Mammary epithelial cell (primary cell): ENCODE measurements at regions not wholly inside any gene's neighbourhood (a gene's known extent, or its start where the extent isn't known, plus 50 kb on each side); places are given as distances from the start of the nearest gene placed in this dataset.

ENCODE experiments used
- CTCF ChIP-seq, 2 donors: IDR thresholded peaks in 1 of 2; conservative IDR thresholded peaks in 1 of 2; 2 replicates each; pipeline ENCODE4 v1.5.1; 2011 to 2012; ENCODE audit warnings: inconsistent platforms in 2 of 2, low read length in 2 of 2, mild to moderate bottlenecking in 2 of 2, control low read depth in 1 of 2, low read depth in 1 of 2; ENCODE audit not compliant: insufficient read depth in 1 of 2; ENCODE audit errors: extremely low read depth in 1 of 2
- EZH2 ChIP-seq: IDR thresholded peaks from 2 replicates; pipeline ENCODE4 v1.6.1; 2012; ENCODE audit warnings: low read length, inconsistent platforms, borderline replicate concordance

DNA sequence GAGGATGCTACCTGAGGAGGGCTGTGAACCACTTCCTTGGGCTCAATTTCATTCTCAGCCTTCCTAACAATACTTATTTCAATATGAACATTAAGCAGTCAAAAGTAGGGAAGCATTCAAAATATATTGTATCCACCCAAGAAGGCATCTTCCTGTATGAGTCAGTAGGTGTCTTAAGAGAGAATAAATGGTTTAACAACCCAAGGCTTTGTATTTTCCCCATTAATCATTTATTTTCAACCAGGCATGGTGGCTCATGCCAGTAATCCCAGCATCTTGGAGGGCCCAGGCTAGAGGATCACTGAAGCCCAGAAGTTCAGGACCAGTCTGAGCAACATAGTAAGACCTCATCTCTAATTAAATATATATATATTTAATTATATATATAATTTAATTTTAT, 74.5 kb upstream of the MARCKS start:
- no peak for TF ChIP-seq CTCF (conservative IDR thresholded peaks at IDR 0.05 in 1 of 2, IDR thresholded peaks at IDR 0.05 in 1 of 2; ENCODE audit: extremely low read depth in 1 of 2, insufficient read depth in 1 of 2, low read depth in 1 of 2, low read length in 2 of 2)
- no peak for TF ChIP-seq EZH2
